GM23248 (cell line): ENCODE measurements at regions not wholly inside any gene's neighbourhood (a gene's known extent, or its start where the extent isn't known, plus 50 kb on each side); places are given as distances from the start of the nearest gene placed in this dataset.
"Not testable (repeated sequence)": the region's sequence is repeated elsewhere in the genome, so short reads cannot be mapped to it uniquely, and the experiment has no call there.

ENCODE experiments used
- EZH2 ChIP-seq: fragments of 200-600 bp; sonication (generic); IDR thresholded peaks from 2 replicates; pipeline ENCODE4 v1.6.1; 2018; ENCODE audit warnings: antibody characterized with exemption, mild to moderate bottlenecking; ENCODE audit not compliant: insufficient read depth, poor library complexity, severe bottlenecking
- EZH2phosphoT487 ChIP-seq: fragments of 200-600 bp; sonication (generic); IDR thresholded peaks from 2 replicates; pipeline ENCODE4 v1.6.1; 2018; ENCODE audit warnings: antibody characterized with exemption, moderate library complexity, mild to moderate bottlenecking, low read depth; ENCODE audit not compliant: insufficient read depth

- not testable (repeated sequence) for TF ChIP-seq EZH2, EZH2phosphoT487
Observed at GRCh38 chr9:102469430-102469829, 525.7 kb upstream of the CYLC2 start.
